ENCODE measurements at regions not wholly inside any gene's neighbourhood (a gene's known extent, or its start where the extent isn't known, plus 50 kb on each side); places are given as distances from the start of the nearest gene placed in this dataset.
A peak's percentile ranks its signal among the peaks of the same experiment; 100 is the strongest.
"Not testable (repeated sequence)": the region's sequence is repeated elsewhere in the genome, so short reads cannot be mapped to it uniquely, and the experiment has no call there.

- no peak for DNase-seq (ENCODE audit: low spot score)
- TF ChIP-seq CTCF (IDR thresholded peaks at IDR 0.05), result no peak
- no peak overlapping the region for H3K27ac ChIP-seq
- H3K4me1 ChIP-seq, result no peaks in the 10 kb centered on the region
- no peaks in the 10 kb centered on the region for H3K36me3 ChIP-seq
- no peaks in the 10 kb centered on the region for H3K27me3 ChIP-seq
- no peak overlapping the region for H3K4me3 ChIP-seq
- no peaks in the 10 kb centered on the region for H3K9me3 ChIP-seq
Measured at GRCh38 chr16:51984395-51984794, 562.5 kb downstream of the TOX3 start.

GRCh38 chr16:51982715-51983680 lies 563.9 kb downstream of the TOX3 start:
- no peak for DNase-seq (ENCODE audit: low spot score)
- no peaks in the 10 kb centered on the region for H3K27me3 ChIP-seq
- H3K27ac ChIP-seq, result no peak overlapping the region

GRCh38 chr16:51981725-51982124 lies 565.2 kb downstream of the TOX3 start:
- H3K9me3 ChIP-seq, result no peaks in the 10 kb centered on the region
- H3K4me3 ChIP-seq, result no peak overlapping the region
- H3K27ac ChIP-seq, result no peak overlapping the region
- no peaks in the 10 kb centered on the region for H3K36me3 ChIP-seq
- no peaks in the 10 kb centered on the region for H3K27me3 ChIP-seq
- DNase-seq (ENCODE audit: low spot score), result no peak
- no peaks in the 10 kb centered on the region for H3K4me1 ChIP-seq
- no peak for TF ChIP-seq CTCF (IDR thresholded peaks at IDR 0.05)

More at GRCh38 chr16:51982715-51983680, 563.9 kb downstream of the TOX3 start:
- Histone ChIP-seq H3K4me1 (no peaks in the 10 kb centered on the region), H3K4me3 (no peak overlapping the region), H3K9me3 (no peaks in the 10 kb centered on the region), H3K36me3 (no peaks in the 10 kb centered on the region)
- peak; percentile 47 to 80 for TF ChIP-seq CTCF (IDR thresholded peaks at IDR 0.05)

- not testable (repeated sequence) for H3K36me3 ChIP-seq; H3K9me3 ChIP-seq; H3K4me3 ChIP-seq; DNase-seq (ENCODE audit: low spot score); H3K27ac ChIP-seq; H3K4me1 ChIP-seq; H3K27me3 ChIP-seq
Measured at GRCh38 chr16:51977506-51977905, 569.4 kb downstream of the TOX3 start.

GRCh38 chr16:51971184-51971583 lies 575.8 kb downstream of the TOX3 start:
- H3K27me3 ChIP-seq, result no peaks in the 10 kb centered on the region
- no peak overlapping the region for H3K4me3 ChIP-seq
- no peak overlapping the region for H3K27ac ChIP-seq
- DNase-seq (ENCODE audit: low spot score), result no peak
- H3K9me3 ChIP-seq, result no peaks in the 10 kb centered on the region
- TF ChIP-seq CTCF (IDR thresholded peaks at IDR 0.05), result peak in 1 of 2 donors; percentile 14
- no peaks in the 10 kb centered on the region for H3K4me1 ChIP-seq
- H3K36me3 ChIP-seq, result no peaks in the 10 kb centered on the region

- Histone ChIP-seq H3K4me3 (no peak overlapping the region), H3K4me1 (no peaks in the 10 kb centered on the region)
- no peak for TF ChIP-seq CTCF (IDR thresholded peaks at IDR 0.05)
Measured at GRCh38 chr16:51968749-51969148, 578.2 kb downstream of the TOX3 start.

More at GRCh38 chr16:51968749-51969148, 578.2 kb downstream of the TOX3 start:
- H3K36me3 ChIP-seq, result no peaks in the 10 kb centered on the region
- no peaks in the 10 kb centered on the region for H3K9me3 ChIP-seq
- no peaks in the 10 kb centered on the region for H3K27me3 ChIP-seq
- H3K27ac ChIP-seq, result no peak overlapping the region
- DNase-seq (ENCODE audit: low spot score), result no peak
